Right ventricle myocardium superior (tissue), 1 donor: ENCODE measurements at regions not wholly inside any gene's neighbourhood (a gene's known extent, or its start where the extent isn't known, plus 50 kb on each side); places are given as distances from the start of the nearest gene placed in this dataset.
"Not testable (repeated sequence)": the region's sequence is repeated elsewhere in the genome, so short reads cannot be mapped to it uniquely, and the experiment has no call there.

ENCODE experiments used
- ATAC-seq: fragments of 200-7000 bp; cut with Tn5 transposase; one replicate; pipeline ENCODE4 v1.9.1; 2020; ENCODE audit warnings: mild to moderate bottlenecking; ENCODE audit not compliant: poor library complexity
- DNase-seq: peaks from one replicate; pipeline ENCODE4 v3.0.0-alpha.2; 2020
- intact Hi-C: fragments of 100-400 bp; cut with DNase I; formaldehyde crosslinking; loops from one replicate; pipeline ENCODE4 v1.11.2; 2022
- donor health status: DM: no; HTN: yes; CAD: no; lungs with severe emphysema.

GRCh38 chr5:13198226-13198625 lies 746.3 kb downstream of the DNAH5 start:
- ATAC-seq, DNase-seq, intact Hi-C loops: not testable (repeated sequence)

GRCh38 chr5:13189532-13189931 lies 755.0 kb downstream of the DNAH5 start:
- no peak for ATAC-seq

DNA sequence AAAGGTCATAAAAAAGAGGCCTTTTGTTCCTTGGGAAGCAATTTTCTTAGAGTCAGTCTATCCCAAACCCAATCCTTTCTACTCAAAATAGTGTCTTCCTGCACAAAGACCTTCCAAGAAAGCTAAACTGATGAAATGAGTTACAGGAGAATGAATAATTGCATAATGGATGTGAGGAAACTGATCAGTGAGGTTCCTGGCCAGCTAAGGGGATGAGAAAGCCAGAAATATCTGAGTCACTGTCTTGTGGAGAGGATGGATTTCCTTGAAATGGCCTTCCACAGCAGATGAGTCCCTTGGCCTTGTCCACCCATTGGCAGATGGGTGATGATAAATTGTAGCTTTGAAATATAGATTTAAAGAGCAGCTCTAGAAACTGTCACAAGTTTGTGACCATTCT lies 756.1 kb downstream of the DNAH5 start:
- ATAC-seq (no peak), DNase-seq (no peak)
- intact Hi-C loops = no loop called here

More at GRCh38 chr5:13189532-13189931, 755.0 kb downstream of the DNAH5 start:
- intact Hi-C loops = no loop called here
- no peak for DNase-seq

DNA sequence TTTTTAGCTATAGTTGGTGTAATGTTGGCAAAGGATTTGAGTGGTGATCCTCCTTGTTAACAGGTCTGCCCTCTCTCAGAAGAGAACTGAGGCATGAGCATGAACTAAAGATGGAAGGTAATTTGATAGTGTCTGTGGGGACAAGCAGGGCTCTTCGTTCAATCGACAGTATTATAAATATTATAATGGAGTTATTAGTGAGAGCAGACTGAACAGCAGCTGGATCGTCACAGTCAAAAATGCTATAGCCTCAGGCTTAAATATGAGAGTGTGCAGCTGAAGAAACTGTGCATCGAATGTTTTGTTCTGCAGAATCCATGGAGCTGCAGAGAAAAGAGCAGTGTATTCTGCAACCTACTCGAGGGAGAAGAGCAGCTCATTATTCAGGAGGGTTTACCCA lies 757.3 kb downstream of the DNAH5 start:
- intact Hi-C loops = no loop called here
- no peak for DNase-seq

GRCh38 chr5:13186177-13186576 lies 758.3 kb downstream of the DNAH5 start:
- intact Hi-C loops = no loop called here
- ATAC-seq (no peak), DNase-seq (no peak)

More for the DNA sequence above, 757.3 kb downstream of the DNAH5 start:
- ATAC-seq = no peak

DNA sequence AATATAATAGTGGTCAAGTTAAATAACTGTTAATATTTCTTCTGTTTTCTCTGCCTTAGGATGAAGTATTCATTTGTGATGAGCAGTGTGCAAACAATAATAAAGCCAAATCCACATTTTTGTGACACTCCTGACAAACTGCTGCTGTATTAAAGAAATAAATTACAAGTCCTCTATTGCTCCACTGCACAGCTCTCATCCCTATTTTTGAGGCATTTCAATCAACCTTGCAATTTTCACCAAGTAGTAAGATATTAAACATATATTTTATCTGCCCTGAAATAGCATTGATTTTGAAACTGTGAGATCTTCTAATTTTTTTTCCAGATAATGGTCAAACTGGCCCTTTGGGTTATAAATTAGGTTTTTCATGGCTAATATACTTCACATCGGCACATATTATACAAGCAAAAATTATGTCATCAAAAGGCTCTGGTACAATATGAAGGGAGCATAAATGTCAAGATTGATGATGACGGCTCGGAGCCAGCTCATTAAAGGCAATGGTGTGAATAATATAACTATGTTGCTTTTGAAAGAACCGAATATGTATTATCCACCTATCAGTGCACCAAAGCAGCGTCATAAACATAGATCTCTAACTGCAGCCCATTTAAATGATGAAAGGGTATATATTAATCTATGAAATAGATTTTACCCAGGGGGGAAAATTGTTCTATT lies 764.9 kb downstream of the DNAH5 start:
- DNase-seq (no peak), ATAC-seq (no peak)
- intact Hi-C loops = no loop called here

- intact Hi-C loops = no loop called here
- ATAC-seq (no peak), DNase-seq (no peak)
Measured at GRCh38 chr5:13143630-13144029, 800.9 kb downstream of the DNAH5 start.

DNA sequence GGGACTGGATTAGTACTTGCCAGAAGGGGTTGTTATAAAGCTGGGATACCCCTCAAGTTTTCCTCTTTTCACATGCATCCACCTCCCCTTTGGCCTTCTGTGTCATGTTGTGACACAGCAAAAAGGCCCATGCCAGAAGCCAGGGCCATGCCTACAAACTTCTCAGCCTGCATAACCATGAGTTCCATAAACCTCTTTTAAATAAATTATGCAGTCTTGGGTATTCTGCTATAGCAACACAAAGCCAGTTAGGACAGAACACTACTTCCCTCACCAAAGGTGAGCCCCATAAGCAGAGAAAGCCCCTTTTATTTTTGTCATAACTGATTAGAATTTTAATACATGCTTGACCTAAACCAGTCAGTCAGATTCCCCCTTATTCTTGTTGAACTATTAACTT lies 801.3 kb downstream of the DNAH5 start:
- no peak for ATAC-seq
- intact Hi-C loops = no loop called here
- DNase-seq = no peak

- no peak for ATAC-seq
- DNase-seq = no peak
- intact Hi-C loops = no loop called here
Measured at GRCh38 chr5:13133951-13134350, 810.5 kb downstream of the DNAH5 start.

DNA sequence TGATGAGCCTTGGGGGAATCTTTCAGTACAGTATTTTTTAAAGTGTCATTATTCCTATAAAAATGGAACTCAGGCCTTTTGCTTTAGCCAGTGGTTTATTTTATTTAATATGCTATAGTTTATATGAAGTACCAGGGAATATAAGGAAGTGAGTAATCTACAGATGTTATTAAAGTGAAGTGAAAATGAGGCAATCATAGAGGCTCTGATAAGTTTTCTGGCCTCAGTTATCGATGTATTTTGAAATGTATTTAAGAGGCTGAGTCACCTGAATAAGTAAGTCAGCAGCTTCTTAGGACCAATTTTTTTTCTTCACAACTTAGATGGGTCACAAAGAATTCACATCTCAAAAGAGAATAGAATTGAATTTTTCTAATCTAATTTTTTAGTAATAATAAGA lies 829.0 kb downstream of the DNAH5 start:
- ATAC-seq (no peak), DNase-seq (no peak)
- intact Hi-C loops = no loop called here

- ATAC-seq = no peak
- intact Hi-C loops = no loop called here
Measured at GRCh38 chr5:13108265-13108664, 836.2 kb downstream of the DNAH5 start.

GRCh38 chr5:13107537-13107936 lies 837.0 kb downstream of the DNAH5 start:
- DNase-seq (no peak), ATAC-seq (no peak)
- intact Hi-C loops = no loop called here

More at GRCh38 chr5:13108265-13108664, 836.2 kb downstream of the DNAH5 start:
- no peak for DNase-seq

DNA sequence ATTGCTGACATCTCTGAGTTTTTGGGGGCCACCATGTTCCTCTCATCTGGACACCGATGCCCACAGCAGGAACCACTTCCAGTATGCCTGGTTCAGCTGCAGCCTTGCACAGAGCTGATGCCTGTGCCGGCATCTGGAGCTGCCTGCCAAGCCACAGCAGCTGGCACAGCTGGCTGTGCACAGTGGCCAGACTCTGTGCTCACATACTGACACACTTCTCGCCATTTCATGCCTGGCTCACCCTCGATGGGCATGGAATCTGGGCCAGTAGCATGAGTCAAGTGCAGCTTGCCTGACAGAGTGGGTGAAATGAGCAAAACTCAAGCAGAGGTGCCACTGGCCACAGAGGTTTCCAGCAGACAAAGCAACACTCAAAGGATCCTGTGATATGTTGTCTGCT lies 863.4 kb downstream of the DNAH5 start:
- no peak for ATAC-seq
- intact Hi-C loops = no loop called here
- no peak for DNase-seq

- not testable (repeated sequence) for ATAC-seq
Measured at GRCh38 chr5:13072936-13073335, 871.6 kb downstream of the DNAH5 start.

GRCh38 chr5:13063088-13063487 lies 881.4 kb downstream of the DNAH5 start:
- intact Hi-C loops = no loop called here
- ATAC-seq = no peak
- DNase-seq = no peak

More at GRCh38 chr5:13072936-13073335, 871.6 kb downstream of the DNAH5 start:
- intact Hi-C loops, DNase-seq: not testable (repeated sequence)

GRCh38 chr5:13045897-13046551 lies 898.5 kb downstream of the DNAH5 start:
- no peak for ATAC-seq
- intact Hi-C loops = no loop called here

GRCh38 chr5:13034061-13034460 lies 910.4 kb downstream of the DNAH5 start:
- intact Hi-C loops = no loop called here
- no peak for DNase-seq
- ATAC-seq = no peak

More at GRCh38 chr5:13045897-13046551, 898.5 kb downstream of the DNAH5 start:
- DNase-seq = no peak

GRCh38 chr5:13029211-13029610 lies 915.3 kb downstream of the DNAH5 start:
- intact Hi-C loops = no loop called here
- ATAC-seq (no peak), DNase-seq (no peak)

GRCh38 chr5:13027874-13028273 lies 916.6 kb downstream of the DNAH5 start:
- intact Hi-C loops = no loop called here
- ATAC-seq (no peak), DNase-seq (no peak)

DNA sequence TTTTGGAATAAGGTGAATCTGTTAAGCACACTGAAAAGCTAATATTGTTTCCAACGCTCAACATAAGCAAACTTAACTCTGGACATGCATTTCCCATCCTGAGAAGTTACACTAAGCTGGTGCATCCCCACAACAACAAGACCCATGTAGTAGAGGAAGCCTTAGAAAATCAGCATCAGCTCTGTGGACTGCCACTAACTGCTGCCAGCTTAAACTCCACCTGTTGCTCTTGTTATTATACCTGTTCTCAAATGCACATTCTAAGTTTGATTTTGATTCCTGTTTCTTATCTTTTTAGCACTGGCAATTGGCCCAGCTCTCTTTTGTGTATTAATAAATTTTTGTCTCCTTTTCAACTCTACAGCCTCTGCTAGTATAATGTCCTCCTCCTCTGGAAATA lies 924.8 kb downstream of the DNAH5 start:
- intact Hi-C loops = no loop called here
- no peak for DNase-seq

More for the DNA sequence above, 924.8 kb downstream of the DNAH5 start:
- no peak for ATAC-seq
